HEK293 (cell line): ENCODE measurements at regions not wholly inside any gene's neighbourhood (a gene's known extent, or its start where the extent isn't known, plus 50 kb on each side); places are given as distances from the start of the nearest gene placed in this dataset.

Experiments used
- CTCF ChIA-PET: fragments of 350-600 bp; formaldehyde crosslinking; extraction: SDS; loops from one replicate; lab custom pipeline; 2021; ENCODE audit warnings: antibody characterized with exemption; lab: Yijun Ruan, JAX
- POLR2A ChIA-PET: fragments of 300-600 bp; formaldehyde crosslinking; extraction: SDS; loops from one replicate; lab custom pipeline; 2020; ENCODE audit warnings: antibody characterized with exemption, inconsistent platforms; lab: Yijun Ruan, JAX
- H3K27ac ChIP-seq: fragments of 200-500 bp; sonication (Bioruptor generic); 2 replicates; pipeline ENCODE4 v1.5.1; 2014; ENCODE audit warnings: low read depth, low read length, control low read depth, inconsistent platforms; ENCODE audit errors: extremely low read depth
- H3K36me3 ChIP-seq, 2 experiments: fragments of 200-500 bp in 1 of 2; sonication (Bioruptor generic) in 1 of 2; 1 replicate in 1 of 2; 2 replicates in 1 of 2; pipeline ENCODE4 v1.5.1; 2014 to 2017; ENCODE audit warnings: inconsistent platforms in 2 of 2, low read length in 2 of 2; ENCODE audit not compliant: control insufficient read depth in 2 of 2, insufficient read depth in 1 of 2
- H3K4me1 ChIP-seq: fragments of 200-500 bp; sonication (Bioruptor generic); 2 replicates; pipeline ENCODE4 v1.5.1; 2014; ENCODE audit warnings: mild to moderate bottlenecking, low read length, inconsistent platforms; ENCODE audit not compliant: control insufficient read depth, insufficient read depth
- H3K4me3 ChIP-seq: 2 replicates; pipeline ENCODE4 v1.5.1; 2011; ENCODE audit warnings: low read depth, mild to moderate bottlenecking, control low read depth, low read length, moderate library complexity
- H3K9me3 ChIP-seq: fragments of 200-500 bp; sonication (Bioruptor generic); 2 replicates; pipeline ENCODE4 v1.5.1; 2014; ENCODE audit warnings: low read depth, low read length, inconsistent platforms; ENCODE audit not compliant: control insufficient read depth, insufficient read depth
- ATF2 ChIP-seq: fragments of 450-650 bp; formaldehyde crosslinking; IDR thresholded peaks from 2 replicates; pipeline ENCODE4 v1.5.1; 2016; ENCODE audit warnings: missing biosample characterization, missing genetic modification characterization, low read depth
- ZEB2 ChIP-seq: fragments of 450-650 bp; formaldehyde crosslinking; IDR thresholded peaks from 2 replicates; pipeline ENCODE4 v1.5.1; 2016; ENCODE audit warnings: missing biosample characterization, missing genetic modification characterization
- ZNF202 ChIP-seq: fragments of 450-650 bp; formaldehyde crosslinking; IDR thresholded peaks from 2 replicates; pipeline ENCODE4 v1.5.1; 2016; ENCODE audit warnings: missing biosample characterization, missing genetic modification characterization, borderline replicate concordance
- ZNF266 ChIP-seq: fragments of 450-650 bp; formaldehyde crosslinking; IDR thresholded peaks from 2 replicates; pipeline ENCODE4 v1.5.1; 2016; ENCODE audit warnings: missing biosample characterization, missing genetic modification characterization, low read depth
- ZNF501 ChIP-seq: fragments of 450-650 bp; formaldehyde crosslinking; IDR thresholded peaks from 2 replicates; pipeline ENCODE4 v1.5.1; 2016; ENCODE audit warnings: missing biosample characterization, missing genetic modification characterization
- ZNF521 ChIP-seq: fragments of 450-650 bp; formaldehyde crosslinking; IDR thresholded peaks from 2 replicates; pipeline ENCODE4 v1.5.1; 2017; ENCODE audit warnings: missing biosample characterization, mild to moderate bottlenecking, missing genetic modification characterization
- ZNF549 ChIP-seq: fragments of 450-650 bp; IDR thresholded peaks from 2 replicates; pipeline ENCODE4 v1.5.1; 2018; ENCODE audit warnings: missing biosample characterization, missing genetic modification characterization, mild to moderate bottlenecking, inconsistent platforms, moderate library complexity
- ZNF629 ChIP-seq: fragments of 450-650 bp; formaldehyde crosslinking; IDR thresholded peaks from 2 replicates; pipeline ENCODE4 v1.5.1; 2017; ENCODE audit warnings: missing biosample characterization, missing genetic modification characterization
- ZNF654 ChIP-seq: fragments of 450-650 bp; formaldehyde crosslinking; IDR thresholded peaks from 2 replicates; pipeline ENCODE4 v1.5.1; 2016; ENCODE audit warnings: low read depth, missing biosample characterization, missing genetic modification characterization
- TF ChIP-seq, protein P1 (sequence below): fragments of 450-650 bp; formaldehyde crosslinking; IDR thresholded peaks from 2 replicates; pipeline ENCODE4 v1.5.1; 2017; ENCODE audit warnings: missing biosample characterization, missing genetic modification characterization
- TF ChIP-seq, protein P2 (sequence below): fragments of 450-650 bp; formaldehyde crosslinking; conservative IDR thresholded peaks from 2 replicates; pipeline ENCODE4 v1.5.1; 2016; ENCODE audit warnings: low read depth, missing biosample characterization, missing genetic modification characterization
- TF ChIP-seq, protein P3 (sequence below): fragments of 450-650 bp; formaldehyde crosslinking; IDR thresholded peaks from 2 replicates; pipeline ENCODE4 v1.5.1; 2016; ENCODE audit warnings: missing biosample characterization, missing genetic modification characterization

- Histone ChIP-seq H3K36me3 (no peaks in the 10 kb centered on the region), H3K4me3 (no peak overlapping the region), H3K9me3 (no peaks in the 10 kb centered on the region), H3K4me1 (no peaks in the 10 kb centered on the region), H3K27ac (no peak overlapping the region)
- ChIA-PET CTCF (interaction anchor here (0.5 to 1.6 kb wide), 10 partner anchors 10 to 769 kb away, joined by 3 to 5 read pairs (median 3); no protein-coding TSS in a partner anchor), POLR2A (no interaction called here)
- TF ChIP-seq ZNF654 (tag by site-specific recombination) (peak; percentile 84), ZNF629 (tag by site-specific recombination) (0 out of 2 replicates have a peak, but pooled peaks have one; percentile 64), ZNF202 (tag by site-specific recombination) (no peak), ZNF549 (tag by site-specific recombination) (no peak), ATF2 (tag by site-specific recombination) (peak; percentile 79), ZEB2 (tag by site-specific recombination) (0 out of 2 replicates have a peak, but pooled peaks have one; percentile 42)
- TF ChIP-seq, protein P1, sequence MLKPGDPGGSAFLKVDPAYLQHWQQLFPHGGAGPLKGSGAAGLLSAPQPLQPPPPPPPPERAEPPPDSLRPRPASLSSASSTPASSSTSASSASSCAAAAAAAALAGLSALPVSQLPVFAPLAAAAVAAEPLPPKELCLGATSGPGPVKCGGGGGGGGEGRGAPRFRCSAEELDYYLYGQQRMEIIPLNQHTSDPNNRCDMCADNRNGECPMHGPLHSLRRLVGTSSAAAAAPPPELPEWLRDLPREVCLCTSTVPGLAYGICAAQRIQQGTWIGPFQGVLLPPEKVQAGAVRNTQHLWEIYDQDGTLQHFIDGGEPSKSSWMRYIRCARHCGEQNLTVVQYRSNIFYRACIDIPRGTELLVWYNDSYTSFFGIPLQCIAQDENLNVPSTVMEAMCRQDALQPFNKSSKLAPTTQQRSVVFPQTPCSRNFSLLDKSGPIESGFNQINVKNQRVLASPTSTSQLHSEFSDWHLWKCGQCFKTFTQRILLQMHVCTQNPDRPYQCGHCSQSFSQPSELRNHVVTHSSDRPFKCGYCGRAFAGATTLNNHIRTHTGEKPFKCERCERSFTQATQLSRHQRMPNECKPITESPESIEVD = 0 out of 2 replicates have a peak, but pooled peaks have one; percentile 19
- TF ChIP-seq, protein P2, sequence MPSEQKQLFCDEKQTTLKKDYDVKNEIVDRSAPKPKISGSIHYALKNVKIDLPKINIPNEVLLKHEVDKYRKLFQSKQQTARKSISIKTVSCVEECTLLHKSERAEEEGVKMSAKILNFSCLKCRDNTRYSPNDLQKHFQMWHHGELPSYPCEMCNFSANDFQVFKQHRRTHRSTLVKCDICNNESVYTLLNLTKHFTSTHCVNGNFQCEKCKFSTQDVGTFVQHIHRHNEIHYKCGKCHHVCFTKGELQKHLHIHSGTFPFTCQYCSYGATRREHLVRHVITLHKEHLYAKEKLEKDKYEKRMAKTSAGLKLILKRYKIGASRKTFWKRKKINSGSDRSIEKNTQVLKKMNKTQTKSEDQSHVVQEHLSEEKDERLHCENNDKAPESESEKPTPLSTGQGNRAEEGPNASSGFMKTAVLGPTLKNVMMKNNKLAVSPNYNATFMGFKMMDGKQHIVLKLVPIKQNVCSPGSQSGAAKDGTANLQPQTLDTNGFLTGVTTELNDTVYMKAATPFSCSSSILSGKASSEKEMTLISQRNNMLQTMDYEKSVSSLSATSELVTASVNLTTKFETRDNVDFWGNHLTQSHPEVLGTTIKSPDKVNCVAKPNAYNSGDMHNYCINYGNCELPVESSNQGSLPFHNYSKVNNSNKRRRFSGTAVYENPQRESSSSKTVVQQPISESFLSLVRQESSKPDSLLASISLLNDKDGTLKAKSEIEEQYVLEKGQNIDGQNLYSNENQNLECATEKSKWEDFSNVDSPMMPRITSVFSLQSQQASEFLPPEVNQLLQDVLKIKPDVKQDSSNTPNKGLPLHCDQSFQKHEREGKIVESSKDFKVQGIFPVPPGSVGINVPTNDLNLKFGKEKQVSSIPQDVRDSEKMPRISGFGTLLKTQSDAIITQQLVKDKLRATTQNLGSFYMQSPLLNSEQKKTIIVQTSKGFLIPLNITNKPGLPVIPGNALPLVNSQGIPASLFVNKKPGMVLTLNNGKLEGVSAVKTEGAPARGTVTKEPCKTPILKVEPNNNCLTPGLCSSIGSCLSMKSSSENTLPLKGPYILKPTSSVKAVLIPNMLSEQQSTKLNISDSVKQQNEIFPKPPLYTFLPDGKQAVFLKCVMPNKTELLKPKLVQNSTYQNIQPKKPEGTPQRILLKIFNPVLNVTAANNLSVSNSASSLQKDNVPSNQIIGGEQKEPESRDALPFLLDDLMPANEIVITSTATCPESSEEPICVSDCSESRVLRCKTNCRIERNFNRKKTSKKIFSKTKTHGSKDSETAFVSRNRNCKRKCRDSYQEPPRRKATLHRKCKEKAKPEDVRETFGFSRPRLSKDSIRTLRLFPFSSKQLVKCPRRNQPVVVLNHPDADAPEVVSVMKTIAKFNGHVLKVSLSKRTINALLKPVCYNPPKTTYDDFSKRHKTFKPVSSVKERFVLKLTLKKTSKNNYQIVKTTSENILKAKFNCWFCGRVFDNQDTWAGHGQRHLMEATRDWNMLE = 0 out of 2 replicates have a peak, but pooled peaks have one; percentile 15
These were observed 61.8 kb downstream of the COX7C start for GRCh38 chr5:86679529-86679928.

DNA sequence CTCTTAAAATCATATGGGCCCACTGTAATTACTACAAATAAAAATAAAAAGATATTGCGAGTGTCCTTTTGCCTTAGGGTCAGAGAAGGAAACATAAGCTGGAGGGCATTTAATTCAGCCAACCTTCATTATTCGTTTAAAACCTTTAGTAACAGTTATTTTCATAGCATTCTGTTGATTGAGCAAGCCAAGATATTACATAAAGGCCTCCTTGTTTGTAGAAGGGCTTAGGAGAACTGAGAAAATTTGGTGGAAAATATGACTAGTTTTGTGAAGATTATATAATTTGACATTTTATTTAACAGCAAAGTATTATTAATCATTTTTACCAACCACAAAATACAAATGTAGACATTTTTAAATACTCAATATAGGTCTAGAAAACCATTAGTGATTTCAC lies 62.2 kb downstream of the COX7C start:
- H3K9me3 ChIP-seq = no peaks in the 10 kb centered on the region
- H3K27ac ChIP-seq = no peak overlapping the region
- TF ChIP-seq ZNF266 (tag by site-specific recombination) = no peak
- TF ChIP-seq, protein P3, sequence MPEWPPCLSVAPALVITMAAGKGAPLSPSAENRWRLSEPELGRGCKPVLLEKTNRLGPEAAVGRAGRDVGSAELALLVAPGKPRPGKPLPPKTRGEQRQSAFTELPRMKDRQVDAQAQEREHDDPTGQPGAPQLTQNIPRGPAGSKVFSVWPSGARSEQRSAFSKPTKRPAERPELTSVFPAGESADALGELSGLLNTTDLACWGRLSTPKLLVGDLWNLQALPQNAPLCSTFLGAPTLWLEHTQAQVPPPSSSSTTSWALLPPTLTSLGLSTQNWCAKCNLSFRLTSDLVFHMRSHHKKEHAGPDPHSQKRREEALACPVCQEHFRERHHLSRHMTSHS (tag by site-specific recombination) = no peak
- TF ChIP-seq, protein P1 = no peak
- TF ChIP-seq ZNF501 (tag by site-specific recombination) = no peak
- no peak for TF ChIP-seq ZNF521 (tag by site-specific recombination)
- no peaks in the 10 kb centered on the region for H3K36me3 ChIP-seq
- ChIA-PET POLR2A (no interaction called here), CTCF (interaction anchor here (0.7 to 1.2 kb wide), 2 partner anchors 9 to 359 kb away, joined by 3 read pairs; no protein-coding TSS in a partner anchor)
- H3K4me1 ChIP-seq = no peaks in the 10 kb centered on the region
- H3K4me3 ChIP-seq = no peak overlapping the region
